ENCODE measurements at regions not wholly inside any gene's neighbourhood (a gene's known extent, or its start where the extent isn't known, plus 50 kb on each side); places are given as distances from the start of the nearest gene placed in this dataset.

GRCh38 chr11:24238771-24239645 lies 257.8 kb upstream of the LUZP2 start:
- ChIA-PET POLR2A (no interaction called here), CTCF (no interaction called here)
- H3K27me3 Mint-ChIP-seq, result no peaks in the 10 kb centered on the region
- H3K4me3 Mint-ChIP-seq, result no peak overlapping the region
- peaks cover 12% of the 10 kb centered on the region for H3K9me3 Mint-ChIP-seq
- H3K4me1 Mint-ChIP-seq, result no peaks in the 10 kb centered on the region
- H3K27ac Mint-ChIP-seq, result no peak overlapping the region
- DNase-seq (no peak), ATAC-seq (ENCODE audit: low read depth) (no peak)
- TF ChIP-seq CTCF (IDR thresholded peaks at IDR 0.05), result no peak
- H3K36me3 Mint-ChIP-seq (ENCODE audit: low read depth), result no peaks in the 10 kb centered on the region
- intact Hi-C loops (cut with micrococcal nuclease), result no loop called here

- no peak overlapping the region for H3K27ac Mint-ChIP-seq
- no peak for ATAC-seq (ENCODE audit: low read depth)
- no peak overlapping the region for H3K4me3 Mint-ChIP-seq
- no peak for DNase-seq
- no peak for TF ChIP-seq CTCF (IDR thresholded peaks at IDR 0.05)
- POLR2A ChIA-PET, result no interaction called here
- CTCF ChIA-PET, result no interaction called here
- no peaks in the 10 kb centered on the region for H3K27me3 Mint-ChIP-seq
- no peaks in the 10 kb centered on the region for H3K4me1 Mint-ChIP-seq
- intact Hi-C loops (cut with micrococcal nuclease), result no loop called here
- H3K36me3 Mint-ChIP-seq (ENCODE audit: low read depth), result no peaks in the 10 kb centered on the region
- peaks cover 12% of the 10 kb centered on the region for H3K9me3 Mint-ChIP-seq
These were observed 256.9 kb upstream of the LUZP2 start for GRCh38 chr11:24239930-24240329.

GRCh38 chr11:24240496-24241175 lies 256.2 kb upstream of the LUZP2 start:
- no peak overlapping the region for H3K27ac Mint-ChIP-seq
- no peaks in the 10 kb centered on the region for H3K4me1 Mint-ChIP-seq
- TF ChIP-seq CTCF (IDR thresholded peaks at IDR 0.05), result no peak
- H3K27me3 Mint-ChIP-seq, result no peaks in the 10 kb centered on the region
- POLR2A ChIA-PET, result no interaction called here
- no peaks in the 10 kb centered on the region for H3K36me3 Mint-ChIP-seq (ENCODE audit: low read depth)
- ATAC-seq (ENCODE audit: low read depth) (no peak), DNase-seq (no peak)
- intact Hi-C loops (cut with micrococcal nuclease), result no loop called here
- H3K9me3 Mint-ChIP-seq, result peaks cover 12% of the 10 kb centered on the region
- H3K4me3 Mint-ChIP-seq, result no peak overlapping the region
- CTCF ChIA-PET, result no interaction called here

GRCh38 chr11:24246715-24247114 lies 250.1 kb upstream of the LUZP2 start:
- no peak for ATAC-seq (ENCODE audit: low read depth)
- CTCF ChIA-PET, result no interaction called here
- H3K9me3 Mint-ChIP-seq, result peaks cover 7% of the 10 kb centered on the region

More at GRCh38 chr11:24246715-24247114, 250.1 kb upstream of the LUZP2 start:
- POLR2A ChIA-PET, result no interaction called here
- no peak for DNase-seq
- no peak for TF ChIP-seq CTCF (IDR thresholded peaks at IDR 0.05)
- intact Hi-C loops (cut with micrococcal nuclease), result no loop called here
- Mint-ChIP-seq H3K4me3 (no peak overlapping the region), H3K4me1 (no peaks in the 10 kb centered on the region), H3K36me3 (ENCODE audit: low read depth) (no peaks in the 10 kb centered on the region), H3K27me3 (no peaks in the 10 kb centered on the region), H3K27ac (no peak overlapping the region)
